ENCODE measurements at regions not wholly inside any gene's neighbourhood (a gene's known extent, or its start where the extent isn't known, plus 50 kb on each side); places are given as distances from the start of the nearest gene placed in this dataset.

- ATAC-seq (ENCODE audit: low FRiP score) (no peak), DNase-seq (ENCODE audit: low spot score) (no peak)
- TF ChIP-seq, protein P1, sequence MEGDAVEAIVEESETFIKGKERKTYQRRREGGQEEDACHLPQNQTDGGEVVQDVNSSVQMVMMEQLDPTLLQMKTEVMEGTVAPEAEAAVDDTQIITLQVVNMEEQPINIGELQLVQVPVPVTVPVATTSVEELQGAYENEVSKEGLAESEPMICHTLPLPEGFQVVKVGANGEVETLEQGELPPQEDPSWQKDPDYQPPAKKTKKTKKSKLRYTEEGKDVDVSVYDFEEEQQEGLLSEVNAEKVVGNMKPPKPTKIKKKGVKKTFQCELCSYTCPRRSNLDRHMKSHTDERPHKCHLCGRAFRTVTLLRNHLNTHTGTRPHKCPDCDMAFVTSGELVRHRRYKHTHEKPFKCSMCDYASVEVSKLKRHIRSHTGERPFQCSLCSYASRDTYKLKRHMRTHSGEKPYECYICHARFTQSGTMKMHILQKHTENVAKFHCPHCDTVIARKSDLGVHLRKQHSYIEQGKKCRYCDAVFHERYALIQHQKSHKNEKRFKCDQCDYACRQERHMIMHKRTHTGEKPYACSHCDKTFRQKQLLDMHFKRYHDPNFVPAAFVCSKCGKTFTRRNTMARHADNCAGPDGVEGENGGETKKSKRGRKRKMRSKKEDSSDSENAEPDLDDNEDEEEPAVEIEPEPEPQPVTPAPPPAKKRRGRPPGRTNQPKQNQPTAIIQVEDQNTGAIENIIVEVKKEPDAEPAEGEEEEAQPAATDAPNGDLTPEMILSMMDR (IDR thresholded peaks at IDR 0.05), result no peak
These were observed 405.9 kb downstream of the SHISA9 start for GRCh38 chr16:13307255-13307654.

GRCh38 chr16:13307851-13308250 is 406.5 kb downstream of the SHISA9 start:
- DNase-seq (ENCODE audit: low spot score), result no peak
- TF ChIP-seq, protein P1 (IDR thresholded peaks at IDR 0.05), result no peak
- no peak for ATAC-seq (ENCODE audit: low FRiP score)

DNA sequence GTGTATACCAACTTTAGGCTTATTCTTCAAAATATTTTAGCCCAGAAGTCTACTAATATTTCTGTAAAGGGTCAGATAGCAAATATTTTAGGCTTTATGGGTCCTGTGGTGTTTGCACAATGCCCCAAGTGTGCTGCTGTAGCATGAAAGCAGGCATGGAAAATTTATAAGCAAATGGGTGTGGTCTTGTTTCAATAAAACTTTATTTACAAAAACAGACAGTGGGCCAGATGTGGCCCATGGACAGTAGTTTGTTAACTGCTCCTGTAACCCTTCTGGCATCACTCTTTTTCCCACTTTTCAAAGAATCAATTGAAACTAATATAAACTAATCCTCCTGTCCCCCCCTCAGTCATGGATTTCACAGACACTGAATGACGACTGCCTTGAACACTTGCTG is 410.7 kb downstream of the SHISA9 start:
- TF ChIP-seq, protein P1 (IDR thresholded peaks at IDR 0.05), result no peak
- no peak for DNase-seq (ENCODE audit: low spot score)
- ATAC-seq (ENCODE audit: low FRiP score), result no peak

GRCh38 chr16:13313351-13313750 is 412.0 kb downstream of the SHISA9 start:
- TF ChIP-seq, protein P1 (IDR thresholded peaks at IDR 0.05), result no peak
- ATAC-seq (ENCODE audit: low FRiP score) (no peak), DNase-seq (ENCODE audit: low spot score) (no peak)

- TF ChIP-seq, protein P1 (IDR thresholded peaks at IDR 0.05), result no peak
- no peak for ATAC-seq (ENCODE audit: low FRiP score)
These were observed 413.2 kb downstream of the SHISA9 start for GRCh38 chr16:13314633-13315032.

GRCh38 chr16:13315642-13316427 is 414.4 kb downstream of the SHISA9 start:
- TF ChIP-seq, protein P1 (IDR thresholded peaks at IDR 0.05), result no peak
- DNase-seq (ENCODE audit: low spot score) (no peak), ATAC-seq (ENCODE audit: low FRiP score) (no peak)

More at GRCh38 chr16:13314633-13315032, 413.2 kb downstream of the SHISA9 start:
- DNase-seq (ENCODE audit: low spot score), result no peak

DNA sequence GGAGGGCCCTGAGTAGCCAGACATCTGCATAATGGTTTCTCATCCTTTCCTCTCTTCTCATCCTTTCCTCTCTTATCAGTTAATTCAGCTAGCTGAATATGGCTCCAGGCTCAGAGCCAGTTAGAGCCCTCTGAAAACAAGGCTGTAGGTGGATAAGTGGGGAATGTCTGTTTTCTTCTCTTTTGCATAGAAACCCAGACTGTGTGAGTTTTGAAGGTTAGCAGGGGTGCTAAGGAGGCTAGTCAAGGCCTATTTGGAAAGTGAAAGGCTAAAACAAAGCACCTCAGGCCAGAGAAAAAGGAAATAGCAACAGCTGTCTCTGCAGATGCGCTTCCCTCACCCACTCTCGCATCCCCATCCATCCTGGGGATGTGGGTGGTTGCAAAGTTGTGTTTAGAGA is 420.9 kb downstream of the SHISA9 start:
- TF ChIP-seq, protein P1 (IDR thresholded peaks at IDR 0.05), result no peak
- DNase-seq (ENCODE audit: low spot score), result no peak
- ATAC-seq (ENCODE audit: low FRiP score), result no peak
